Neural crest cell (in vitro differentiated cells): ENCODE measurements at regions not wholly inside any gene's neighbourhood (a gene's known extent, or its start where the extent isn't known, plus 50 kb on each side); places are given as distances from the start of the nearest gene placed in this dataset.

Source experiments
- DNase-seq: peaks from one replicate; pipeline ENCODE4 v3.0.0; 2021; ENCODE audit warnings: low read depth, mixed read lengths, low spot score
- H3K27ac Mint-ChIP-seq: one replicate; pipeline ENCODE4 v1.8.0; 2021; ENCODE audit warnings: mild to moderate bottlenecking, mixed read lengths; ENCODE audit not compliant: unreplicated experiment
- H3K27me3 Mint-ChIP-seq: 2 replicates; pipeline ENCODE4 v1.8.0; 2021; ENCODE audit warnings: low read depth, mild to moderate bottlenecking, mixed read lengths
- H3K36me3 Mint-ChIP-seq: 2 replicates; pipeline ENCODE4 v1.8.0; 2021; ENCODE audit warnings: low read depth, mild to moderate bottlenecking, mixed read lengths
- H3K4me1 Mint-ChIP-seq: 2 replicates; pipeline ENCODE4 v1.8.0; 2021; ENCODE audit warnings: mixed read lengths
- H3K4me3 Mint-ChIP-seq: one replicate; pipeline ENCODE4 v1.8.0; 2021; ENCODE audit warnings: mild to moderate bottlenecking, mixed read lengths
- H3K9me3 Mint-ChIP-seq: 2 replicates; pipeline ENCODE4 v1.8.0; 2021; ENCODE audit warnings: mixed read lengths
- TF ChIP-seq, protein P1 (sequence below): fragments of 200-600 bp; sonication (generic); conservative IDR thresholded peaks from 2 replicates; pipeline ENCODE4 v1.5.0; 2021; ENCODE audit warnings: antibody characterized with exemption, mild to moderate bottlenecking

DNA sequence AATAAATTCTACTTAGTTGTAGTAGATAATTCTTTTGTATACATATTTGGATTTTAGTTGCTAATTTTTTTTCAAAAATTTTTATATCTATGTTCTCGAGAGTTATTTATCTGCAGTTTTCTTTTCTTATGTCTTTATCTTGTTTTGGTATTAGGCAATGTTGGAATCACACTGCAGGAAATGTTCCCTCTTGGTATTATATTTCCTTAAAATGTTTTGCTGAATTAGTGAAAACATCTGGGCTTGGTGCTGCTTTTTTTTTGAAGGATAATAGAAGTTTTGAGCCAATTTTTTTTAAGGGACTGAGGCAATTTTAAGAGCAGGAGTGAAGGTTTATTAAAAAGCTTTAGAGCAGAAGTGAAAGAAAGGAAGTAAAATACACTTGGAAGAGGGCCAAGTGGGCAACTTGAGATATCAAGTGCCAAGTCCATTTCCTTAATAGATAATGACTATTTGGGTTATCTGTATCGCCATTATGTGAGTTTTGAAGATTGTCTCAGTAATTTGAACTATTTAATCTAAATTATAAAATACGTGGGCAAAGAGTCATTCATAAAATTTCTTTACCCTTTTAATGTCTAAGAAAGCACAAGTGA lies 1390.1 kb upstream of the CDH8 start:
- no peak overlapping the region for H3K27ac Mint-ChIP-seq
- H3K9me3 Mint-ChIP-seq = no peaks in the 10 kb centered on the region
- no peaks in the 10 kb centered on the region for H3K36me3 Mint-ChIP-seq
- H3K4me1 Mint-ChIP-seq = no peaks in the 10 kb centered on the region
- DNase-seq = no peak
- TF ChIP-seq, protein P1, sequence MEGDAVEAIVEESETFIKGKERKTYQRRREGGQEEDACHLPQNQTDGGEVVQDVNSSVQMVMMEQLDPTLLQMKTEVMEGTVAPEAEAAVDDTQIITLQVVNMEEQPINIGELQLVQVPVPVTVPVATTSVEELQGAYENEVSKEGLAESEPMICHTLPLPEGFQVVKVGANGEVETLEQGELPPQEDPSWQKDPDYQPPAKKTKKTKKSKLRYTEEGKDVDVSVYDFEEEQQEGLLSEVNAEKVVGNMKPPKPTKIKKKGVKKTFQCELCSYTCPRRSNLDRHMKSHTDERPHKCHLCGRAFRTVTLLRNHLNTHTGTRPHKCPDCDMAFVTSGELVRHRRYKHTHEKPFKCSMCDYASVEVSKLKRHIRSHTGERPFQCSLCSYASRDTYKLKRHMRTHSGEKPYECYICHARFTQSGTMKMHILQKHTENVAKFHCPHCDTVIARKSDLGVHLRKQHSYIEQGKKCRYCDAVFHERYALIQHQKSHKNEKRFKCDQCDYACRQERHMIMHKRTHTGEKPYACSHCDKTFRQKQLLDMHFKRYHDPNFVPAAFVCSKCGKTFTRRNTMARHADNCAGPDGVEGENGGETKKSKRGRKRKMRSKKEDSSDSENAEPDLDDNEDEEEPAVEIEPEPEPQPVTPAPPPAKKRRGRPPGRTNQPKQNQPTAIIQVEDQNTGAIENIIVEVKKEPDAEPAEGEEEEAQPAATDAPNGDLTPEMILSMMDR = no peak
- no peaks in the 10 kb centered on the region for H3K27me3 Mint-ChIP-seq
- no peak overlapping the region for H3K4me3 Mint-ChIP-seq

DNA sequence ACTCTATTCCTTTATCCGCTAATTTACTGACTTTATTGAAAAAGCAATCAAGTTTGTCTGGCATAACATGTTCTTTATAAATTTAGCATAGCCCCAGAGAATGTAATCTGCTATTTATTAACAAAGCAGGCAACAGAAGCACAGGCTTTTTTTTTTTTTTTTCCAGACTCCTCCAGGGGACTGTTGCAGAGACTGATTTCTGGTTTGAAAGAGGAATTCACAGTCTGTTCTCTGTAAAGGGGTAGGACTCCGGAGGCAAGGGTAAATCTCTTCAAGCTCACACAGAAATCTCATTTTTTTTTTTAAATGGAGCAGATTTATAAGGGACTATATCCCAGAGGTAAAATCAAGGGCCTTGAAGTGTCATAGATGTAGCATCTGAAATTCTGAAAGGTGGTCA lies 1386.5 kb upstream of the CDH8 start:
- H3K9me3 Mint-ChIP-seq = no peaks in the 10 kb centered on the region
- no peak overlapping the region for H3K4me3 Mint-ChIP-seq
- no peaks in the 10 kb centered on the region for H3K4me1 Mint-ChIP-seq
- H3K27me3 Mint-ChIP-seq = no peaks in the 10 kb centered on the region
- no peaks in the 10 kb centered on the region for H3K36me3 Mint-ChIP-seq
- TF ChIP-seq, protein P1 = no peak
- no peak overlapping the region for H3K27ac Mint-ChIP-seq
- no peak for DNase-seq

DNA sequence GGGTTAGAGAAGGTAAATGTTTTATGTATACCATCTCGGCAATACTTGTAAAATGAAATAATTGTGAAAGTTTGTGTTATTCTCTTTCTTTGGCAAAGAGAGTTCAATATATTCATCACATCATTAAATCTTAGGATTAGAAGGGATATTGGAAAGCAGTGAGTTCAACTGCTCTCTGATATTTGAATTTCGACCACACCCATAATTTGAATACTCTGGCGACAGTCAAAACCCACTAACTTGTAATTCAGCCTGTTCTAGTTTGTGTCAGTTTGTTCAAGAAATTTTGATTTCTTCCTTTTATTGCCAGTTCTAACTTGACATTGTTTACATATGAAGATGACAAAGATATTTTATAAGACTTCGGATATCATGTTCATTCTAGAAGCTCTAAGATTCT lies 1380.5 kb upstream of the CDH8 start:
- H3K4me1 Mint-ChIP-seq = peaks cover 14% of the 10 kb centered on the region

DNA sequence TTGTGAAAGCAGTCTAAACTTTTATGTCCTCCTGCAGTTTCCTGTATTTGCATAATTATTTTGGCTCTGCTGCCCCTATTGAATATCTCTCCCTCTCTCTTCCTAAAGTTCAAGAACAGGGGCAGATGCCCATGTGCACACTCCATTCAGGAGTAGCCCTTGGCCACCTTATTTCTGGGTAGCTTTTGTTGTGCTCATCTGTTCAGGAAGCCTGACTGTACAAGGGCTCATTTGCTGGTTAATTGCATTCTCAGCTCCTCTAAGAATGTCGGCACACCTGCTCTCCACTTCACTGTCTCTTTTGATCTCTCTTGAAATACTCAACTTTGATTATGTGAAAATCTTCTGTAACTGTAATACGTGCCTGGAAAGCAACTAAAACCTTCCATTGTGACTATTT lies 1378.8 kb upstream of the CDH8 start:
- Mint-ChIP-seq H3K4me3 (no peak overlapping the region), H3K36me3 (no peaks in the 10 kb centered on the region), H3K9me3 (no peaks in the 10 kb centered on the region), H3K27me3 (no peaks in the 10 kb centered on the region), H3K27ac (peak overlapping the region; percentile 5), H3K4me1 (peaks cover 14% of the 10 kb centered on the region)
- DNase-seq = no peak
- TF ChIP-seq, protein P1 = no peak

More for the DNA sequence above, 1380.5 kb upstream of the CDH8 start:
- no peak overlapping the region for H3K27ac Mint-ChIP-seq
- no peaks in the 10 kb centered on the region for H3K36me3 Mint-ChIP-seq
- H3K4me3 Mint-ChIP-seq = no peak overlapping the region
- no peaks in the 10 kb centered on the region for H3K9me3 Mint-ChIP-seq
- DNase-seq = no peak
- H3K27me3 Mint-ChIP-seq = no peaks in the 10 kb centered on the region
- TF ChIP-seq, protein P1 = no peak

DNA sequence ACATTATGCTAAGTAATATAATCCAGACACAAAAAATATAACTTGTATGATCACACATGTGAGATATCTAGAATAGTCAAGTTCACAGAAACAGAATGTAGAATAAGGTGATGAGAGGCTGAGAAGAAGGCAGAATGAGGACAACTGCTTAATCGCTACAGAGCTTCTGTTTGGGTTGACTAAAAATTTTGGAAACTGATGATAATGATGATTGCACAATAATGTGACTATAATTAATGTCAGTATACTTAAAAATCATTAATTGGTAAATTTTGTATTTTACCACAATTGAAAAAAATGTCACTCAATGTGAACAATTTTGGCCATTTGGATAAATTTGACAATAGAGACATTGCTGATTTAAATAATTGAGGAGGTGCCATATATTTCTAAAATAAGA lies 1374.4 kb upstream of the CDH8 start:
- no peak overlapping the region for H3K27ac Mint-ChIP-seq
- no peaks in the 10 kb centered on the region for H3K36me3 Mint-ChIP-seq
- H3K4me3 Mint-ChIP-seq = no peak overlapping the region
- TF ChIP-seq, protein P1 = no peak
- no peaks in the 10 kb centered on the region for H3K27me3 Mint-ChIP-seq
- no peak for DNase-seq
- peaks cover 5% of the 10 kb centered on the region for H3K9me3 Mint-ChIP-seq
- peaks cover 14% of the 10 kb centered on the region for H3K4me1 Mint-ChIP-seq
